GM12873 (cell line): ENCODE measurements at regions not wholly inside any gene's neighbourhood (a gene's known extent, or its start where the extent isn't known, plus 50 kb on each side); places are given as distances from the start of the nearest gene placed in this dataset.

ENCODE experiments used
- CTCF ChIP-seq: IDR thresholded peaks from 2 replicates; pipeline ENCODE4 v1.5.1; 2012; ENCODE audit warnings: low read depth, mild to moderate bottlenecking, moderate library complexity, low read length, control low read depth; ENCODE audit not compliant: insufficient read depth; ENCODE audit errors: missing control alignments

- no peak for TF ChIP-seq CTCF
Observed at GRCh38 chr6:80469977-80470376, 363.5 kb downstream of the BCKDHB start.

GRCh38 chr6:80468398-80468797 is 361.9 kb downstream of the BCKDHB start:
- no peak for TF ChIP-seq CTCF

GRCh38 chr6:80467408-80467807 is 360.9 kb downstream of the BCKDHB start:
- no peak for TF ChIP-seq CTCF

GRCh38 chr6:80466981-80467380 is 360.5 kb downstream of the BCKDHB start:
- TF ChIP-seq CTCF: no peak

GRCh38 chr6:80465513-80465912 is 359.0 kb downstream of the BCKDHB start:
- no peak for TF ChIP-seq CTCF

GRCh38 chr6:80464901-80465300 is 358.4 kb downstream of the BCKDHB start:
- no peak for TF ChIP-seq CTCF

GRCh38 chr6:80463197-80463596 is 356.7 kb downstream of the BCKDHB start:
- no peak for TF ChIP-seq CTCF
